22Rv1 (cell line): ENCODE measurements at regions not wholly inside any gene's neighbourhood (a gene's known extent, or its start where the extent isn't known, plus 50 kb on each side); places are given as distances from the start of the nearest gene placed in this dataset.

Source experiments
- H3K27ac ChIP-seq: fragments of 450-650 bp; 2 replicates; pipeline ENCODE4 v1.5.1; 2017
- ZFX ChIP-seq: fragments of 450-650 bp; IDR thresholded peaks from 2 replicates; pipeline ENCODE4 v1.6.1; 2017; ENCODE audit warnings: antibody characterized with exemption, borderline replicate concordance
- TF ChIP-seq, protein P1 (sequence below): fragments of 450-650 bp; IDR thresholded peaks from 2 replicates; pipeline ENCODE4 v1.5.1; 2017; ENCODE audit warnings: mild to moderate bottlenecking

DNA sequence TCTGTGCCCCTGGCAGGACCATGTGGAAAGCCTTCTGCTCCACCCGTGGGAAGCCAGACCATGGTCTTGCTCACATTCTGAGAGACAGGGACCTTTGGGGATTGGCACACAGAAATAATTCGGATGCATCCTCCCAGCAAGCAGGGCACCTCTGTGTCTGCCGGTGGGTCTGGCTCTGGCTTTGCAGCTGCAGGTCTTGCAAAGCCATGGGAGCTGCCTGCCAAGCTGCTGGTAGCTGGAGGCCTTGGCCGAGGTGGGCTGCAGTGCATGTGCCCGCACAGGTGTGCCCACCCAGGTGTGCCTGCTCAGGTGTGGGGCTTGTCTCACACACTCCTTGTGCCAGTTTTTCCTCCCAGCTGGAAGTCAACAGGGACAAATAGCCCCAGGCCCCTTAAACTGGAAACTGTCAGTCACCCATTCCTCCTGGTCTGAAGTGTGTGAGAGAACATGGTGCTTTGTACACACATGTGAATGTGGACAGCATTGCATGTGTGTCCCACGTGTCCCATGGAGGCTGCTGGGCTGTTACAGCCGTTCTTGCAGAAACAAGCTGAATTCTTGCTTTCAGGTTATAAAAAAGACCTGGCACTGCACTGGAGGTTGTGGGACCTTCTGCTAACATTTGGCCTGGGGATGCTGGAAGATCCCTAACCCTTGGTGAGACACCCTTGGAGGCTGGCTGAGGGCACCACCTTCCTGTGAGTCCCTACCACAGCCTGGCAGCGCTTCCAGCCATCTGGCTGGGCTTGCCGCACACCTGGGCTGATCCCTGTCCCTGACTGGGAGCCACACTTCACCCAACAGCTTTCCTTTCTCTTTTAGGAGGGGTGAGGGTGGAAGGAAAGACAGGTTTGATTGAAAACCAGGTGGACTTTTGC, 54.9 kb upstream of the SMOC2 start:
- no peak overlapping the region for H3K27ac ChIP-seq
- TF ChIP-seq ZFX = no peak
- TF ChIP-seq, protein P1, sequence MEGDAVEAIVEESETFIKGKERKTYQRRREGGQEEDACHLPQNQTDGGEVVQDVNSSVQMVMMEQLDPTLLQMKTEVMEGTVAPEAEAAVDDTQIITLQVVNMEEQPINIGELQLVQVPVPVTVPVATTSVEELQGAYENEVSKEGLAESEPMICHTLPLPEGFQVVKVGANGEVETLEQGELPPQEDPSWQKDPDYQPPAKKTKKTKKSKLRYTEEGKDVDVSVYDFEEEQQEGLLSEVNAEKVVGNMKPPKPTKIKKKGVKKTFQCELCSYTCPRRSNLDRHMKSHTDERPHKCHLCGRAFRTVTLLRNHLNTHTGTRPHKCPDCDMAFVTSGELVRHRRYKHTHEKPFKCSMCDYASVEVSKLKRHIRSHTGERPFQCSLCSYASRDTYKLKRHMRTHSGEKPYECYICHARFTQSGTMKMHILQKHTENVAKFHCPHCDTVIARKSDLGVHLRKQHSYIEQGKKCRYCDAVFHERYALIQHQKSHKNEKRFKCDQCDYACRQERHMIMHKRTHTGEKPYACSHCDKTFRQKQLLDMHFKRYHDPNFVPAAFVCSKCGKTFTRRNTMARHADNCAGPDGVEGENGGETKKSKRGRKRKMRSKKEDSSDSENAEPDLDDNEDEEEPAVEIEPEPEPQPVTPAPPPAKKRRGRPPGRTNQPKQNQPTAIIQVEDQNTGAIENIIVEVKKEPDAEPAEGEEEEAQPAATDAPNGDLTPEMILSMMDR = no peak

DNA sequence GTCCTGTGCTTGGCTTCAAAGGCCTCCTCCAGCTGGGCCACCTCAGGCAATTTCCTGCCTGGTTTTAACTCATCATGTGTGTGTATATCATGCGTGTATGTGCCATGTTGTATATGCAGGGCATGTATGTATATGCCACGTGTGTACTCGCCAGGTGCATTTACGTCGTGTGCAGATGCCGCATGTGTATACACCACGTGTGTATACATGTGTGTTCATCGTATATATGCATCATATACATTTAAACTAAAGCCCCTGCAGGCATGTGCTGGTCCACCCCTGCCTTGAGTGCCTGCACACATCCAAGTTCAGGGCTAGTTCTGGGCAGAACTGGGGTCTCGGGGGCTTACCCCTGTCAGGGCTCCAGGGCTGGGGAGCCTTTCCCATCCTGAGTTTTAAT, 54.0 kb upstream of the SMOC2 start:
- TF ChIP-seq, protein P1 = no peak
- no peak for TF ChIP-seq ZFX

DNA sequence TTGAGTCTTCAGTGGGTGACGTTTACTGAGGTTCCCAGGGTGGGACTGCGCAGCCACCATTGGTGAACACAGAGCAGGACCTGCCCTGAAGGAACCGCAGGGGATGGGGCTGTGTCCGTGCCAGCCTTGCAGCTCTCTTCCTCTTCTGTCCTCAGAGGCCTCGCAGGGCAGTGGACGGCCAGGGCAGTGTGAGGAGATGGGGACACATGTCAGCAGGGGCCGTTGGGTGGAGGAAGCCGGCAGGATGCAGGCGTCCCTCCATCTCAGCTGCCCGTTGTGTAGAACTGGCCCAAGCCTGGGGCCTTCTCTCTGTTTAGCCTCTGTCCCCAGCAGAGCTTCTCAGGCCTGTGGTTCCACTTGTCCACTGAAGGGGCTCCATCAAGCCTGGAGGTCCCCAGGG, 53.6 kb upstream of the SMOC2 start:
- TF ChIP-seq, protein P1 = no peak
- TF ChIP-seq ZFX = no peak
- no peak overlapping the region for H3K27ac ChIP-seq

More for the DNA sequence above, 54.0 kb upstream of the SMOC2 start:
- no peak overlapping the region for H3K27ac ChIP-seq

DNA sequence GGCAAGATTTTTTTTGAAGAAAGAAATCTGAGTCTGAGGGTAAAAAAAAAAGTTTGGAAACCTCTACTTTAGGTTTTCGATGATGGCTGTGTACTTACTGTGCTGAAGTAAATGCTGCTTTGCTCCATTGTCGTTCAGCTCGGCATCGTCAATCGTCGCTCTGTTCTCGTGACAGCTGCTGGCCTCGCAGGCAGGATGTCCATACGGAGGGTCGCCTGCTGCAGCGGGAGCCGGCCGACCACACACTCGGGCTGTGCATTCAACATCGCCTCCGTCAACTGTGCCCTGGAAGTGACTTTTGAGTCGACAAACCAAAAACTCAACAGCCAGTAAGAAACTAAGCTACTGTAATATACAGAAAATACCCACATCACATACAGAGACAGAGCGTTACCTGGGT, 53.1 kb upstream of the SMOC2 start:
- no peak overlapping the region for H3K27ac ChIP-seq
- TF ChIP-seq ZFX = no peak
- TF ChIP-seq, protein P1 = no peak

DNA sequence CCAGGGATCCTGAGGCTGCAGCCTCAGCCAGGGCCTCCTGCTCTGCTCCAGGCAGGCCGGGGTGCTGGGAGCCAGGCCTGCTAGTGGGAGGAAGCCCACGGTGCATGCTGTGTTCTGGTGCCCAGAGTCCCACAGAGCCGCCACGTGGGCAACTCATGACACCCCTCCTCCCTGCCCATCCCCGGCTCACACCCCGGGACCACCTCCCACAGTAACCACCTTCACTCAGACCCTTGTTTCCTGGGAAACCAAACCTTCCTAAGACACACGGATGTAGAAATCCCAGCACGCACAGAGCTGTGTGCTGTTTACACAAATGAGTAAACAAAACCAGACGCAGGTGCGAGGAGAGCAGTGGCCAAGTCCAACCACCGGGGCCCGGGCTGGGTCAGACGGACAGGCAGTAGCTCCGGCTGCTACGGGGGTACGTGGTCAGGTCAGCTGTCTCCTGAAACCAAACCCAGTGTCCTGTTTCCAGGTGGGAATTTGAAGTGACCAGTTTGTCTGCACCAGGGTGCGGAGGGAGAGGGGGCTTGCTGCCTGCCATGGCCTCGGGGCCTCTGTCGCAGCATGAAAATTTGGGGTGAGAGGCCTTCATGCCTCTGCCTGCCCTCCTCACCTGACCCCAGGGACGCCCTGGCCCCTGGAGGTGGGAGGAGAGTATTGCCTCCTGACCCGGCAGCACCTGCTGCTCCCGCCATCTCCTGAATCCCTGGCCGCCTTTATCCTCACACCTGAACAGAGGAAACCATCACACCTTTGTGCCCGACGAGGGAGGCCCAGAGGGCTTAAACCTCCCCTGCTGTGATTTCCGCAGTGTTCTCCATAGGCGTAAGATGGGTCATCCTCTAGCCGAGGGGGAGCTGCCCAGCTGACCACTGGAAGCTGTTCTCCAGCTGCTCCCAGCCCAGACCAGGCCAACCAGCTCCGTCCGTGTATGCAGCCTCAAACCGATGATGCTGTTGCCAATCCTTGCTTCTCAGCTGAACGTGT, 52.0 kb upstream of the SMOC2 start:
- TF ChIP-seq, protein P1 = no peak
- TF ChIP-seq ZFX = no peak
- no peak overlapping the region for H3K27ac ChIP-seq

DNA sequence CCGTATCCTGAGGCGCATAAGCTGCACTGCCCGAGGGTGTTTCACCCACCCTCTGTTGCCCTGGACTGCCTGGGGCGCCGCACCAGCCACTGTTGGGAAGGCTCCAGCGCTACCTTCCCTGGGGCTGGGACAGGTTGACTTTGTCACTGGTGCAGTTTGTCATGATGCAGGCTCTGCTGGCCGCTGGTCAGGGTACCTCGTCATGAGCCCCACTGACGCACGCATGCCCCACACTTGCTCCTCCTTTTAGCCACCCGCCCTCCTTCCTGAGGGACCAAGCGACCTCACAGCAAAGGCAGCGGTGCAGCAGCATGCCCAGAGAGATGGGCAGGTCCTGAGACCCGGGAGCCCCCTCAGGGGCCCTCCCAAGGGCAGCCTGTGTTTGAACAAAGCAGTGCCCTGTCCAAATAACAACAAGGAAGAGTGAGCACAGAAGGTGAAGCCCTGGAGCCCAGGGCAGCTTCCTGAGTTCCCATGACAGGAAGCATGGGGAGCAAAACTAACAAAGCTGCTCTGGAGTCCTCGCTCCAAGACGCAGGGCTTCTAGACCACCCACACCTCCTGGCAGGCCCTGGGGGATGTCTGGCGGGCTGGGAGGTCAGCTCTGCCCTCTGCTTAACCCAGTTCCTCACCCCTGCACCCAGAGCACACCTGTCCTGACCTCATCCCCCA, 50.1 kb upstream of the SMOC2 start:
- TF ChIP-seq, protein P1 = no peak
- TF ChIP-seq ZFX = no peak
- H3K27ac ChIP-seq = no peak overlapping the region
